ENCODE measurements at regions not wholly inside any gene's neighbourhood (a gene's known extent, or its start where the extent isn't known, plus 50 kb on each side); places are given as distances from the start of the nearest gene placed in this dataset.

DNA sequence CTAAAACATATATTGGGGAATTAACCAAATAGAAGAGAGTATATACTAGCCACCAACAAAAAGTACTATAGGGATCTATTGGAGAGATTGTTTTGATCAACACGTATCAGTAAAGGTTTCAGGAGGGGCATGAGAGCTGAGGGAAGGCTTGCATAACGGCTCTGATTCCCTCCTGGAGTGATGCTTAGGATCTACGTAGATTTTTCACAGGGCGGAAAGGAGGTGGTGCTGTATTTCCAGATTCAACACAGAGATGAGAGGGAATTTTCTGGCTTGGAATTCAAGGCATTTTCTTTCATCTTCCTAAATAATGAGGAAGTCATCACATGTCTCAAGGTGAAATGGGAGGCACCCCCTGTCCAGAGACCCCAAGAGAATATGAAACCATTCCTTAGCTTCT, 443.8 kb downstream of the CMPK2 start:
- TF ChIP-seq, protein P1, sequence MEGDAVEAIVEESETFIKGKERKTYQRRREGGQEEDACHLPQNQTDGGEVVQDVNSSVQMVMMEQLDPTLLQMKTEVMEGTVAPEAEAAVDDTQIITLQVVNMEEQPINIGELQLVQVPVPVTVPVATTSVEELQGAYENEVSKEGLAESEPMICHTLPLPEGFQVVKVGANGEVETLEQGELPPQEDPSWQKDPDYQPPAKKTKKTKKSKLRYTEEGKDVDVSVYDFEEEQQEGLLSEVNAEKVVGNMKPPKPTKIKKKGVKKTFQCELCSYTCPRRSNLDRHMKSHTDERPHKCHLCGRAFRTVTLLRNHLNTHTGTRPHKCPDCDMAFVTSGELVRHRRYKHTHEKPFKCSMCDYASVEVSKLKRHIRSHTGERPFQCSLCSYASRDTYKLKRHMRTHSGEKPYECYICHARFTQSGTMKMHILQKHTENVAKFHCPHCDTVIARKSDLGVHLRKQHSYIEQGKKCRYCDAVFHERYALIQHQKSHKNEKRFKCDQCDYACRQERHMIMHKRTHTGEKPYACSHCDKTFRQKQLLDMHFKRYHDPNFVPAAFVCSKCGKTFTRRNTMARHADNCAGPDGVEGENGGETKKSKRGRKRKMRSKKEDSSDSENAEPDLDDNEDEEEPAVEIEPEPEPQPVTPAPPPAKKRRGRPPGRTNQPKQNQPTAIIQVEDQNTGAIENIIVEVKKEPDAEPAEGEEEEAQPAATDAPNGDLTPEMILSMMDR (IDR thresholded peaks at IDR 0.05) = no peak
- no peak for TF ChIP-seq POLR2A (IDR thresholded peaks at IDR 0.05)

Data from esophagus squamous epithelium (tissue), 4 donors.